ENCODE measurements at regions not wholly inside any gene's neighbourhood (a gene's known extent, or its start where the extent isn't known, plus 50 kb on each side); places are given as distances from the start of the nearest gene placed in this dataset.

DNA sequence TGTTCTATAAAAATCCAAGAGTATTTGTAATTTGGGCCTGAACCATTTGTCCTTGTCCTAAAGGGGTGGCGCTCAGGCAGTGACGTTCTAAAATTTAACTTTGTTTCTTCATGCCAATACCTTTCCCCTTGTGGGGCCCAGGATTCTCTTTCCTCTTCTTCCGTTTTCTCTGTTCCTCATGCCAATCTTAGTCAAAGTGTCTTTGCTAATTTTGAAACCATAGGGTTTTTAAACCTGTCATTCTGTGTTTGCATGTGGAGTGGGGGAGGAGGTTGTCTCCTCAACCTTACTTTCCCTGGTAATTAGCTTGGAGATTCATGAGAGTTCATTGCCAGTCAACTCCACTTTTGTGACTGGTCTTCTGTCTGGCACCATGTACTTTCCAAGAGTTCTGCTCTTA lies 337.1 kb downstream of the MAF start:
- POLR2A ChIA-PET: no interaction called here
- BruUV-seq (replicated peaks): no TSS peak
- Histone ChIP-seq H3K79me2 (ENCODE audit: insufficient read depth, low read length) (no peaks in the 10 kb centered on the region), H3K9me3 (ENCODE audit: control insufficient read depth in 1 of 2, insufficient read depth in 1 of 2, low read depth in 1 of 2, low read length in 2 of 2) (peaks cover 3 to 18% of the 10 kb centered on the region in 2 experiments; a peak in 2 of 4 replicates), H3K9ac (ENCODE audit: low read length) (no peak overlapping the region), H3K4me3 (replicated peaks in 1 of 2; ENCODE audit: low read depth in 1 of 2, low read length in 2 of 2) (no peak overlapping the region), H3K4me2 (ENCODE audit: low read length) (no peak overlapping the region), H3K27me3 (ENCODE audit: insufficient read depth, low read length) (no peaks in the 10 kb centered on the region), H3K9me2 (ENCODE audit: insufficient read depth) (no peaks in the 10 kb centered on the region), H3K4me1 (ENCODE audit: control insufficient read depth in 1 of 2, insufficient read depth in 2 of 2, low read length in 2 of 2) (no peaks in the 10 kb centered on the region), H4K20me1 (ENCODE audit: insufficient read depth) (no peaks in the 10 kb centered on the region), H2AFZ (ENCODE audit: low read depth, low read length, poor library complexity, severe bottlenecking) (no peak overlapping the region), H3K27ac (ENCODE audit: low read depth, low read length) (no peak overlapping the region), H3K36me3 (ENCODE audit: control insufficient read depth in 1 of 2, insufficient read depth in 2 of 2, low read length in 2 of 2) (no peaks in the 10 kb centered on the region)
- CTCF ChIA-PET: no interaction called here
- intact Hi-C loops (cut with micrococcal nuclease): no loop called here
- RAD21 ChIA-PET (ENCODE audit: low non-redundant PET in 1 of 2, low total read pairs in 2 of 2, uncharacterized antibody in 2 of 2, unreplicated experiment in 2 of 2): no interaction called here
- DNase-seq (ENCODE audit: low read depth, low spot score) (no peak), ATAC-seq (no peak)
- TF ChIP-seq EZH2phosphoT487 (IDR thresholded peaks at IDR 0.05; ENCODE audit: borderline replicate concordance) (no peak), CEBPB (IDR thresholded peaks at IDR 0.05; ENCODE audit: low read depth) (no peak), POLR2A (IDR thresholded peaks at IDR 0.05; ENCODE audit: borderline replicate concordance, extremely low read depth, insufficient read depth, insufficient read length) (no peak), SP1 (IDR thresholded peaks at IDR 0.05; ENCODE audit: low read depth) (no peak), JUND (IDR thresholded peaks at IDR 0.05) (no peak), TCF7L2 (IDR thresholded peaks at IDR 0.05; ENCODE audit: borderline replicate concordance, extremely low read depth, insufficient read depth, insufficient read length) (no peak), EGR1 (IDR thresholded peaks at IDR 0.05; ENCODE audit: low read depth) (no peak), FOSL1 (IDR thresholded peaks at IDR 0.05; ENCODE audit: low read depth) (no peak), ZBTB33 (IDR thresholded peaks at IDR 0.05; ENCODE audit: extremely low read depth, insufficient replicate concordance, low read length) (no peak), YY1 (IDR thresholded peaks at IDR 0.05; ENCODE audit: extremely low read depth, insufficient replicate concordance, low read depth, low read length) (no peak), ZNF274 (IDR thresholded peaks at IDR 0.05; ENCODE audit: low read depth, low read length) (no peak), CBX3 (IDR thresholded peaks at IDR 0.05; ENCODE audit: low read depth) (no peak), ZFX (IDR thresholded peaks at IDR 0.05) (no peak), SIN3A (IDR thresholded peaks at IDR 0.05; ENCODE audit: low read depth) (no peak), ELF1 (IDR thresholded peaks at IDR 0.05; ENCODE audit: borderline replicate concordance, low read depth) (no peak), SRF (IDR thresholded peaks at IDR 0.05; ENCODE audit: low read depth) (no peak), POLR2AphosphoS5 (IDR thresholded peaks at IDR 0.05; ENCODE audit: low read depth, low read length) (no peak), EZH2 (IDR thresholded peaks at IDR 0.05) (no peak), RAD21 (IDR thresholded peaks at IDR 0.05; ENCODE audit: low read depth) (no peak)
- TF ChIP-seq, protein P1, sequence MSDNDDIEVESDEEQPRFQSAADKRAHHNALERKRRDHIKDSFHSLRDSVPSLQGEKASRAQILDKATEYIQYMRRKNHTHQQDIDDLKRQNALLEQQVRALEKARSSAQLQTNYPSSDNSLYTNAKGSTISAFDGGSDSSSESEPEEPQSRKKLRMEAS (IDR thresholded peaks at IDR 0.05): no peak
